MCF 10A (cell line): ENCODE measurements at regions not wholly inside any gene's neighbourhood (a gene's known extent, or its start where the extent isn't known, plus 50 kb on each side); places are given as distances from the start of the nearest gene placed in this dataset.

ENCODE experiments used
- BruUV-seq: library from RNA; stranded (reverse); fragments of 400-500 nt; replicated peaks from 2 replicates; lab custom pipeline; 2021; lab: Mats Ljungman, UMichigan
- CTCF ChIA-PET: fragments of 300-600 bp; sonication (Branson Sonifier 250); formaldehyde crosslinking; extraction: SDS; loops from one replicate; lab custom pipeline; 2021; ENCODE audit warnings: antibody characterized with exemption, inconsistent platforms; lab: Yijun Ruan, JAX
- POLR2A ChIA-PET: fragments of 300-600, 350-650 bp; sonication (Branson Sonifier 250); formaldehyde crosslinking; extraction: SDS; loops from one replicate; lab custom pipeline; 2020; ENCODE audit warnings: antibody characterized with exemption, inconsistent platforms; lab: Yijun Ruan, JAX
- DNase-seq: peaks from one replicate; pipeline ENCODE4 v3.0.0-alpha.2; 2018; ENCODE audit not compliant: unreplicated experiment
- H3K27ac Mint-ChIP-seq: one replicate; pipeline ENCODE4 v1.8.0; 2022; ENCODE audit warnings: mild to moderate bottlenecking, low read depth, mixed read lengths; ENCODE audit not compliant: unreplicated experiment
- H3K27me3 Mint-ChIP-seq: one replicate; pipeline ENCODE4 v1.8.0; 2022; ENCODE audit warnings: mixed read lengths; ENCODE audit not compliant: insufficient read depth, unreplicated experiment
- H3K36me3 Mint-ChIP-seq: one replicate; pipeline ENCODE4 v1.8.0; 2022; ENCODE audit warnings: mild to moderate bottlenecking, moderate library complexity, mixed read lengths; ENCODE audit not compliant: insufficient read depth, unreplicated experiment
- H3K4me1 Mint-ChIP-seq: one replicate; pipeline ENCODE4 v1.8.0; 2022; ENCODE audit warnings: mixed read lengths; ENCODE audit not compliant: insufficient read depth, unreplicated experiment
- H3K4me3 Mint-ChIP-seq: one replicate; pipeline ENCODE4 v1.8.0; 2022; ENCODE audit warnings: mild to moderate bottlenecking, moderate library complexity, mixed read lengths; ENCODE audit not compliant: unreplicated experiment
- H3K9me3 Mint-ChIP-seq: one replicate; pipeline ENCODE4 v1.8.0; 2022; ENCODE audit warnings: mixed read lengths; ENCODE audit not compliant: unreplicated experiment
- CTCF ChIP-seq: fragments of 200-600 bp; IDR thresholded peaks from one replicate; pipeline ENCODE4 v1.8.0; 2022; ENCODE audit warnings: antibody characterized with exemption, mild to moderate bottlenecking; ENCODE audit not compliant: unreplicated experiment
- intact Hi-C: fragments of 100-400 bp; cut with micrococcal nuclease; formaldehyde crosslinking; loops from 2 replicates; pipeline ENCODE4 v1.14.1; 2022

- no peak overlapping the region for H3K4me3 Mint-ChIP-seq
- H3K4me1 Mint-ChIP-seq = peaks cover 16% of the 10 kb centered on the region
- H3K27ac Mint-ChIP-seq = no peak overlapping the region
- BruUV-seq = no TSS peak
- peaks cover 18% of the 10 kb centered on the region for H3K9me3 Mint-ChIP-seq
- peak; percentile 91 for DNase-seq
- no peak for TF ChIP-seq CTCF
- intact Hi-C loops = no loop called here
- H3K27me3 Mint-ChIP-seq = no peaks in the 10 kb centered on the region
- POLR2A ChIA-PET = interaction anchor here (1.3 to 2.4 kb wide), 2 partner anchors 69 to 103 kb away, joined by 5 to 10 read pairs; no protein-coding TSS in a partner anchor
- no peaks in the 10 kb centered on the region for H3K36me3 Mint-ChIP-seq
- CTCF ChIA-PET = no interaction called here
These were observed 159.8 kb upstream of the ARID1B start for GRCh38 chr6:156617376-156617775.

GRCh38 chr6:156616495-156616894 is 160.7 kb upstream of the ARID1B start:
- TF ChIP-seq CTCF = no peak
- H3K27me3 Mint-ChIP-seq = no peaks in the 10 kb centered on the region
- CTCF ChIA-PET = no interaction called here
- no peak overlapping the region for H3K27ac Mint-ChIP-seq
- H3K36me3 Mint-ChIP-seq = no peaks in the 10 kb centered on the region
- POLR2A ChIA-PET = interaction anchor here (2.4 kb wide), 1 partner anchor 104 kb away, joined by 10 read pairs; no protein-coding TSS in a partner anchor
- intact Hi-C loops = no loop called here
- no peak for DNase-seq
- BruUV-seq = no TSS peak
- H3K4me3 Mint-ChIP-seq = no peak overlapping the region
- H3K4me1 Mint-ChIP-seq = peaks cover 16% of the 10 kb centered on the region
- H3K9me3 Mint-ChIP-seq = peaks cover 26% of the 10 kb centered on the region

GRCh38 chr6:156613996-156614395 is 163.2 kb upstream of the ARID1B start:
- H3K4me1 Mint-ChIP-seq = peaks cover 16% of the 10 kb centered on the region
- BruUV-seq = no TSS peak
- ChIA-PET CTCF (interaction anchor here (1.1 kb wide), 1 partner anchor 10 kb away, joined by 3 read pairs; no protein-coding TSS in a partner anchor), POLR2A (no interaction called here)
- H3K27me3 Mint-ChIP-seq = no peaks in the 10 kb centered on the region
- no peaks in the 10 kb centered on the region for H3K36me3 Mint-ChIP-seq
- no peak for TF ChIP-seq CTCF
- peaks cover 27% of the 10 kb centered on the region for H3K9me3 Mint-ChIP-seq
- H3K4me3 Mint-ChIP-seq = no peak overlapping the region
- intact Hi-C loops = no loop called here
- no peak overlapping the region for H3K27ac Mint-ChIP-seq
- DNase-seq = no peak

GRCh38 chr6:156612361-156612760 is 164.8 kb upstream of the ARID1B start:
- Mint-ChIP-seq H3K4me1 (peaks cover 9% of the 10 kb centered on the region), H3K36me3 (no peaks in the 10 kb centered on the region), H3K9me3 (peaks cover 27% of the 10 kb centered on the region), H3K4me3 (no peak overlapping the region), H3K27ac (no peak overlapping the region), H3K27me3 (no peaks in the 10 kb centered on the region)
- TF ChIP-seq CTCF = no peak
- CTCF ChIA-PET = no interaction called here
- DNase-seq = no peak
- BruUV-seq = no TSS peak
- POLR2A ChIA-PET = no interaction called here
- intact Hi-C loops = no loop called here
